MM.1S (cell line): ENCODE measurements at regions not wholly inside any gene's neighbourhood (a gene's known extent, or its start where the extent isn't known, plus 50 kb on each side); places are given as distances from the start of the nearest gene placed in this dataset.

Source experiments
- DNase-seq: peaks from one replicate; pipeline ENCODE4 v3.0.0-alpha.2; 2015
- H2AFZ ChIP-seq: fragments of 300-600 bp; sonication (generic); 2 replicates; pipeline ENCODE4 v1.6.0; 2016; ENCODE audit warnings: antibody characterized with exemption, low read length
- H3F3A ChIP-seq: fragments of 300-600 bp; sonication (generic); 2 replicates; pipeline ENCODE4 v1.6.1; 2016; ENCODE audit warnings: mild to moderate bottlenecking, antibody characterized with exemption, low read length, moderate library complexity, mixed read lengths; ENCODE audit not compliant: insufficient read depth
- H3K27ac ChIP-seq: fragments of 300-600 bp; sonication (generic); 2 replicates; pipeline ENCODE4 v1.5.1; 2016; ENCODE audit warnings: mild to moderate bottlenecking, low read length
- H3K27me3 ChIP-seq: fragments of 300-600 bp; sonication (generic); replicated peaks from 2 replicates; pipeline ENCODE4 v1.6.0; 2016; ENCODE audit warnings: low read length; ENCODE audit not compliant: insufficient read depth
- H3K36me3 ChIP-seq: fragments of 300-600 bp; sonication (generic); replicated peaks from 2 replicates; pipeline ENCODE4 v1.6.1; 2016; ENCODE audit warnings: mild to moderate bottlenecking, low read length, mixed read lengths; ENCODE audit not compliant: insufficient read depth
- H3K4me1 ChIP-seq: fragments of 300-600 bp; sonication (generic); 2 replicates; pipeline ENCODE4 v1.6.1; 2016; ENCODE audit warnings: low read length, mixed read lengths
- H3K4me2 ChIP-seq: fragments of 300-600 bp; sonication (generic); 2 replicates; pipeline ENCODE4 v1.6.0; 2016; ENCODE audit warnings: low read depth, low read length
- H3K4me3 ChIP-seq: fragments of 300-600 bp; sonication (generic); 2 replicates; pipeline ENCODE4 v1.5.1; 2016; ENCODE audit warnings: low read length, mixed read lengths
- H3K79me2 ChIP-seq: fragments of 300-600 bp; sonication (generic); 2 replicates; pipeline ENCODE4 v1.6.1; 2016; ENCODE audit warnings: mixed run types, low read length, mixed read lengths
- H3K9ac ChIP-seq: fragments of 300-600 bp; sonication (generic); 2 replicates; pipeline ENCODE4 v1.6.1; 2016; ENCODE audit warnings: low read length, mixed read lengths
- H3K9me2 ChIP-seq: fragments of 300-600 bp; sonication (generic); replicated peaks from 2 replicates; pipeline ENCODE4 v1.6.1; 2016; ENCODE audit warnings: mild to moderate bottlenecking, low read length, mixed read lengths; ENCODE audit not compliant: insufficient read depth
- H3K9me3 ChIP-seq: fragments of 300-600 bp; sonication (generic); replicated peaks from 2 replicates; pipeline ENCODE4 v1.6.1; 2016; ENCODE audit warnings: mild to moderate bottlenecking, low read length, mixed read lengths; ENCODE audit not compliant: insufficient read depth
- H4K20me1 ChIP-seq: fragments of 300-600 bp; sonication (generic); 2 replicates; pipeline ENCODE4 v1.6.1; 2016; ENCODE audit warnings: mild to moderate bottlenecking, low read length, moderate library complexity, mixed read lengths; ENCODE audit not compliant: insufficient read depth
- CTCF ChIP-seq: fragments of 300-600 bp; sonication (generic); IDR thresholded peaks from 2 replicates; pipeline ENCODE4 v1.5.1; 2016; ENCODE audit warnings: antibody characterized with exemption, low read length, mixed read lengths
- EZH2 ChIP-seq: fragments of 300-600 bp; sonication (generic); optimal IDR thresholded peaks from 2 replicates; pipeline ENCODE3; 2017; ENCODE audit warnings: low read depth, mild to moderate bottlenecking, antibody characterized with exemption, low read length, mixed read lengths
- EZH2phosphoT487 ChIP-seq: fragments of 300-600 bp; sonication (generic); IDR thresholded peaks from 2 replicates; pipeline ENCODE4 v1.6.1; 2018; ENCODE audit warnings: antibody characterized with exemption, low read length

- Histone ChIP-seq H3K27me3 (peaks cover 33% of the 10 kb centered on the region), H3K4me1 (no peaks in the 10 kb centered on the region), H3K4me3 (no peak overlapping the region), H3K79me2 (no peaks in the 10 kb centered on the region), H3K36me3 (no peaks in the 10 kb centered on the region), H3K4me2 (no peak overlapping the region), H3K9me2 (no peaks in the 10 kb centered on the region), H3K27ac (no peak overlapping the region), H2AFZ (no peak overlapping the region), H3K9me3 (no peaks in the 10 kb centered on the region), H4K20me1 (no peaks in the 10 kb centered on the region), H3K9ac (no peak overlapping the region), H3F3A (no peaks in the 10 kb centered on the region)
- TF ChIP-seq EZH2 (no peak), CTCF (no peak), EZH2phosphoT487 (no peak)
- no peak for DNase-seq
These were observed 63.8 kb upstream of the CFAP46 start for GRCh38 chr10:133006202-133006601.

- H3K27me3 ChIP-seq = peaks cover 47% of the 10 kb centered on the region
- no peak overlapping the region for H2AFZ ChIP-seq
- no peak overlapping the region for H3K27ac ChIP-seq
- H3K4me3 ChIP-seq = no peak overlapping the region
- no peaks in the 10 kb centered on the region for H3K9me3 ChIP-seq
- no peak overlapping the region for H3K4me2 ChIP-seq
- no peak overlapping the region for H3K9ac ChIP-seq
- no peaks in the 10 kb centered on the region for H3K4me1 ChIP-seq
- no peaks in the 10 kb centered on the region for H3K79me2 ChIP-seq
- no peaks in the 10 kb centered on the region for H3K9me2 ChIP-seq
- TF ChIP-seq CTCF (no peak), EZH2phosphoT487 (no peak), EZH2 (no peak)
- H4K20me1 ChIP-seq = no peaks in the 10 kb centered on the region
- no peaks in the 10 kb centered on the region for H3F3A ChIP-seq
- DNase-seq = no peak
- H3K36me3 ChIP-seq = no peaks in the 10 kb centered on the region
These were observed 62.1 kb upstream of the CFAP46 start for GRCh38 chr10:133004478-133004877.

GRCh38 chr10:133003188-133003587, 60.8 kb upstream of the CFAP46 start:
- no peak overlapping the region for H3K4me3 ChIP-seq
- H3K9me2 ChIP-seq = no peaks in the 10 kb centered on the region
- H3K27ac ChIP-seq = no peak overlapping the region
- no peaks in the 10 kb centered on the region for H3K79me2 ChIP-seq
- no peak overlapping the region for H3K4me2 ChIP-seq
- no peak for TF ChIP-seq EZH2phosphoT487
- TF ChIP-seq EZH2 = no peak
- TF ChIP-seq CTCF = no peak
- no peak overlapping the region for H3K9ac ChIP-seq
- no peaks in the 10 kb centered on the region for H3K4me1 ChIP-seq
- no peak overlapping the region for H2AFZ ChIP-seq
- no peaks in the 10 kb centered on the region for H3K36me3 ChIP-seq
- no peaks in the 10 kb centered on the region for H4K20me1 ChIP-seq
- peaks cover 56% of the 10 kb centered on the region for H3K27me3 ChIP-seq
- H3F3A ChIP-seq = no peaks in the 10 kb centered on the region
- H3K9me3 ChIP-seq = no peaks in the 10 kb centered on the region
- DNase-seq = no peak
